ENCODE measurements at regions not wholly inside any gene's neighbourhood (a gene's known extent, or its start where the extent isn't known, plus 50 kb on each side); places are given as distances from the start of the nearest gene placed in this dataset.

GRCh38 chr1:29428280-29428615 lies 191.9 kb downstream of the PTPRU start:
- ATAC-seq (no peak), DNase-seq (no peak)
- intact Hi-C loops (cut with DNase I, micrococcal nuclease): no loop called here
- no peaks in the 10 kb centered on the region for H3K9me3 ChIP-seq
- no peak overlapping the region for H3K4me3 ChIP-seq
- TF ChIP-seq CTCF (IDR thresholded peaks at IDR 0.05): no peak
- H3K4me1 ChIP-seq (ENCODE audit: low read depth): no peaks in the 10 kb centered on the region
- H3K36me3 ChIP-seq (ENCODE audit: low read depth): no peaks in the 10 kb centered on the region

- Histone ChIP-seq H3K36me3 (ENCODE audit: low read depth) (no peaks in the 10 kb centered on the region), H3K4me1 (ENCODE audit: low read depth) (no peaks in the 10 kb centered on the region), H3K4me3 (no peak overlapping the region), H3K9me3 (no peaks in the 10 kb centered on the region)
- no peak for ATAC-seq
- DNase-seq: no peak
- TF ChIP-seq CTCF (IDR thresholded peaks at IDR 0.05): no peak
- intact Hi-C loops (cut with DNase I, micrococcal nuclease): no loop called here
Measured at GRCh38 chr1:29427614-29428279, 191.4 kb downstream of the PTPRU start.

GRCh38 chr1:29426701-29427279 lies 190.5 kb downstream of the PTPRU start:
- ATAC-seq (no peak), DNase-seq (no peak)
- H3K4me1 ChIP-seq (ENCODE audit: low read depth): no peaks in the 10 kb centered on the region
- H3K36me3 ChIP-seq (ENCODE audit: low read depth): no peaks in the 10 kb centered on the region
- no peak overlapping the region for H3K4me3 ChIP-seq
- no peaks in the 10 kb centered on the region for H3K9me3 ChIP-seq
- TF ChIP-seq CTCF (IDR thresholded peaks at IDR 0.05): no peak
- intact Hi-C loops (cut with DNase I, micrococcal nuclease): no loop called here

- no peak for ATAC-seq
- H3K36me3 ChIP-seq (ENCODE audit: low read depth): no peaks in the 10 kb centered on the region
- DNase-seq: no peak
- no peak for TF ChIP-seq CTCF (IDR thresholded peaks at IDR 0.05)
- H3K4me1 ChIP-seq (ENCODE audit: low read depth): no peaks in the 10 kb centered on the region
- H3K9me3 ChIP-seq: peaks cover 3% of the 10 kb centered on the region
- H3K4me3 ChIP-seq: no peak overlapping the region
- intact Hi-C loops (cut with DNase I, micrococcal nuclease): no loop called here
Measured at GRCh38 chr1:29425631-29426030, 189.3 kb downstream of the PTPRU start.

- DNase-seq (no peak), ATAC-seq (no peak)
- intact Hi-C loops (cut with DNase I, micrococcal nuclease): no loop called here
- no peak overlapping the region for H3K4me3 ChIP-seq
- no peaks in the 10 kb centered on the region for H3K36me3 ChIP-seq (ENCODE audit: low read depth)
- H3K9me3 ChIP-seq: peaks cover 3% of the 10 kb centered on the region
- no peaks in the 10 kb centered on the region for H3K4me1 ChIP-seq (ENCODE audit: low read depth)
- TF ChIP-seq CTCF (IDR thresholded peaks at IDR 0.05): no peak
Measured at GRCh38 chr1:29424266-29424665, 187.9 kb downstream of the PTPRU start.

Measured in mucosa of descending colon (tissue), 3 donors.